Body of pancreas (tissue), 4 donors: ENCODE measurements at regions not wholly inside any gene's neighbourhood (a gene's known extent, or its start where the extent isn't known, plus 50 kb on each side); places are given as distances from the start of the nearest gene placed in this dataset.

Experiments
- CTCF ChIP-seq, 7 experiments: fragments of 450-650 bp in 4 of 7; fragments of 200-600 bp in 3 of 7; sonication (generic) in 3 of 7; IDR thresholded peaks; one replicate each; pipeline ENCODE4 v1.5.1; 2016 to 2019; ENCODE audit warnings: antibody characterized with exemption in 7 of 7
- POLR2A ChIP-seq, 3 donors: fragments of 450-650 bp; IDR thresholded peaks; one replicate each; pipeline ENCODE4 v1.6.1; 2016; ENCODE audit warnings: antibody characterized with exemption in 3 of 3, mild to moderate bottlenecking in 2 of 3

- TF ChIP-seq CTCF (IDR thresholded peaks at IDR 0.05): no peak
- TF ChIP-seq POLR2A (IDR thresholded peaks at IDR 0.05): no peak
Measured at GRCh38 chr6:134753001-134753400, 196.9 kb downstream of the ALDH8A1 start.
